Natural killer cell (primary cell): ENCODE measurements at regions not wholly inside any gene's neighbourhood (a gene's known extent, or its start where the extent isn't known, plus 50 kb on each side); places are given as distances from the start of the nearest gene placed in this dataset.

ENCODE experiments used
- ATAC-seq, 3 donors: fragments of 150-1000 bp in 2 of 3; fragments of 200-7000 bp in 1 of 3; cut with Tn5 transposase; 1 replicate in 1 of 3; 2 replicates in 2 of 3; pipeline ENCODE4 v1.10.0; 2021; ENCODE audit warnings: mild to moderate bottlenecking in 2 of 3, moderate library complexity in 2 of 3
- DNase-seq, 2 donors: peaks; one replicate each; pipeline versions ENCODE4 v3.0.0 to v3.0.0-alpha.2; 2013 to 2021; ENCODE audit warnings: mixed read lengths in 1 of 2
- H3K27ac ChIP-seq: one replicate; pipeline ENCODE4 v1.5.1; 2013; ENCODE audit warnings: mild to moderate bottlenecking, low read length
- H3K27me3 ChIP-seq: one replicate; pipeline ENCODE4 v1.6.1; 2013; ENCODE audit warnings: low read length; ENCODE audit not compliant: control insufficient read depth, insufficient read depth
- H3K36me3 ChIP-seq: one replicate; pipeline ENCODE4 v1.6.1; 2013; ENCODE audit warnings: low read length; ENCODE audit not compliant: control insufficient read depth, insufficient read depth
- H3K4me1 ChIP-seq: one replicate; pipeline ENCODE4 v1.6.1; 2013; ENCODE audit warnings: low read length; ENCODE audit not compliant: control insufficient read depth, insufficient read depth
- H3K4me3 ChIP-seq: one replicate; pipeline ENCODE4 v1.5.1; 2013; ENCODE audit warnings: low read length
- H3K9me3 ChIP-seq: one replicate; pipeline ENCODE4 v1.6.1; 2013; ENCODE audit warnings: low read length; ENCODE audit not compliant: control insufficient read depth, insufficient read depth
- H3K27ac Mint-ChIP-seq, 2 donors: one replicate each; pipeline ENCODE4 v1.8.0; 2022; ENCODE audit warnings: mild to moderate bottlenecking in 2 of 2, mixed read lengths in 2 of 2, moderate library complexity in 1 of 2
- H3K27me3 Mint-ChIP-seq, 2 donors: one replicate each; pipeline ENCODE4 v1.8.0; 2022; ENCODE audit warnings: low read depth in 2 of 2, mixed read lengths in 2 of 2
- H3K36me3 Mint-ChIP-seq: one replicate; pipeline ENCODE4 v1.8.0; 2022; ENCODE audit warnings: mixed read lengths
- H3K4me1 Mint-ChIP-seq, 2 donors: one replicate each; pipeline ENCODE4 v1.8.0; 2022; ENCODE audit warnings: mixed read lengths in 2 of 2
- H3K4me3 Mint-ChIP-seq: one replicate; pipeline ENCODE4 v1.8.0; 2022; ENCODE audit warnings: mild to moderate bottlenecking, moderate library complexity, mixed read lengths
- H3K9me3 Mint-ChIP-seq, 2 donors: one replicate each; pipeline ENCODE4 v1.8.0; 2022; ENCODE audit warnings: mixed read lengths in 2 of 2
- CTCF ChIP-seq: fragments of 200-600 bp; IDR thresholded peaks from one replicate; pipeline ENCODE4 v1.8.0; 2022; ENCODE audit warnings: antibody characterized with exemption
- WGBS: methylation state at CpG from one replicate; pipeline ENCODE4 v1.1.7; 2013; ENCODE audit warnings: missing lambda C conversion rate; ENCODE audit not compliant: insufficient coverage; 5-methylcytosine and 5-hydroxymethylcytosine counted together
- intact Hi-C: fragments of 100-400 bp; cut with micrococcal nuclease; formaldehyde crosslinking; loops from one replicate; pipeline ENCODE4 v1.14.2; 2022

- DNase-seq: no peak
- Mint-ChIP-seq H3K9me3 (peaks cover 17 to 20% of the 10 kb centered on the region in 2 donors), H3K36me3 (peaks cover 14% of the 10 kb centered on the region), H3K27me3 (no peaks in the 10 kb centered on the region), H3K4me1 (no peaks in the 10 kb centered on the region), H3K4me3 (no peak overlapping the region), H3K27ac (no peak overlapping the region)
- Histone ChIP-seq H3K9me3 (peaks cover 4% of the 10 kb centered on the region), H3K4me1 (no peaks in the 10 kb centered on the region), H3K27me3 (no peaks in the 10 kb centered on the region), H3K36me3 (no peaks in the 10 kb centered on the region), H3K4me3 (no peak overlapping the region), H3K27ac (no peak overlapping the region)
- intact Hi-C loops: no loop called here
- WGBS: 86% methylated on average over 2 of the region's 3 CpGs
- no peak for ATAC-seq
- no peak for TF ChIP-seq CTCF
These were observed 502.8 kb upstream of the KIF2B start for GRCh38 chr17:53319947-53320346.

GRCh38 chr17:53316988-53317387 is 505.7 kb upstream of the KIF2B start:
- Histone ChIP-seq H3K9me3 (peaks cover 4% of the 10 kb centered on the region), H3K4me3 (no peak overlapping the region), H3K27me3 (no peaks in the 10 kb centered on the region), H3K27ac (no peak overlapping the region), H3K36me3 (no peaks in the 10 kb centered on the region), H3K4me1 (no peaks in the 10 kb centered on the region)
- WGBS: 71% methylated on average over 1 of the region's 1 CpG
- no peak for ATAC-seq
- TF ChIP-seq CTCF: no peak
- peaks cover 8 to 13% of the 10 kb centered on the region in 2 donors for H3K9me3 Mint-ChIP-seq
- H3K36me3 Mint-ChIP-seq: peaks cover 5% of the 10 kb centered on the region
- no peaks in the 10 kb centered on the region for H3K4me1 Mint-ChIP-seq
- no peak overlapping the region for H3K27ac Mint-ChIP-seq
- DNase-seq: no peak
- intact Hi-C loops: no loop called here
- H3K27me3 Mint-ChIP-seq: no peaks in the 10 kb centered on the region
- no peak overlapping the region for H3K4me3 Mint-ChIP-seq

- Histone ChIP-seq H3K4me3 (no peak overlapping the region), H3K27me3 (no peaks in the 10 kb centered on the region), H3K36me3 (no peaks in the 10 kb centered on the region), H3K9me3 (peaks cover 4% of the 10 kb centered on the region), H3K27ac (no peak overlapping the region), H3K4me1 (no peaks in the 10 kb centered on the region)
- intact Hi-C loops: no loop called here
- TF ChIP-seq CTCF: no peak
- H3K4me1 Mint-ChIP-seq: no peaks in the 10 kb centered on the region
- no peak overlapping the region for H3K4me3 Mint-ChIP-seq
- 82% methylated on average over 5 of the region's 5 CpGs for WGBS
- ATAC-seq (no peak), DNase-seq (no peak)
- H3K9me3 Mint-ChIP-seq: peaks cover 7 to 15% of the 10 kb centered on the region in 2 donors
- H3K36me3 Mint-ChIP-seq: peaks cover 5% of the 10 kb centered on the region
- no peak overlapping the region for H3K27ac Mint-ChIP-seq
- H3K27me3 Mint-ChIP-seq: no peaks in the 10 kb centered on the region
These were observed 506.7 kb upstream of the KIF2B start for GRCh38 chr17:53316073-53316472.

GRCh38 chr17:53314521-53314920 is 508.2 kb upstream of the KIF2B start:
- no peak for ATAC-seq
- intact Hi-C loops: no loop called here
- Histone ChIP-seq H3K9me3 (peaks cover 4% of the 10 kb centered on the region), H3K27me3 (no peaks in the 10 kb centered on the region), H3K27ac (no peak overlapping the region), H3K36me3 (no peaks in the 10 kb centered on the region), H3K4me3 (no peak overlapping the region), H3K4me1 (no peaks in the 10 kb centered on the region)
- Mint-ChIP-seq H3K36me3 (no peaks in the 10 kb centered on the region), H3K4me1 (no peaks in the 10 kb centered on the region), H3K27ac (no peak overlapping the region), H3K4me3 (no peak overlapping the region), H3K27me3 (no peaks in the 10 kb centered on the region), H3K9me3 (peaks cover 6 to 9% of the 10 kb centered on the region in 2 donors)
- 90% methylated on average over 2 of the region's 3 CpGs for WGBS
- DNase-seq: no peak
- no peak for TF ChIP-seq CTCF
